Left lung (tissue), 4 donors: ENCODE measurements at regions not wholly inside any gene's neighbourhood (a gene's known extent, or its start where the extent isn't known, plus 50 kb on each side); places are given as distances from the start of the nearest gene placed in this dataset.
A peak's percentile ranks its signal among the peaks of the same experiment; 100 is the strongest.

Experiments used
- ATAC-seq: fragments of 200-7000 bp; cut with Tn5 transposase; one replicate; pipeline ENCODE4 v1.9.1; 2020; ENCODE audit warnings: moderate library complexity
- DNase-seq, 4 donors: peaks; one replicate each; pipeline ENCODE4 v3.0.0-alpha.2; 2013 to 2020
- H3K27ac ChIP-seq, 2 donors: fragments of 200-600 bp; sonication (generic) in 1 of 2; one replicate each; pipeline versions ENCODE4 v1.5.0 to v1.8.0; 2020 to 2021
- H3K27me3 ChIP-seq, 2 donors: fragments of 200-600 bp; sonication (generic) in 1 of 2; one replicate each; pipeline versions ENCODE4 v1.5.0 to v1.8.0; 2020 to 2021
- H3K36me3 ChIP-seq, 2 donors: fragments of 200-600 bp; sonication (generic) in 1 of 2; one replicate each; pipeline versions ENCODE4 v1.5.0 to v1.8.0; 2020 to 2021
- H3K4me1 ChIP-seq, 2 donors: fragments of 200-600 bp; one replicate each; pipeline ENCODE4 v1.8.0; 2021
- H3K4me3 ChIP-seq, 2 donors: fragments of 200-600 bp; sonication (generic) in 1 of 2; one replicate each; pipeline versions ENCODE4 v1.5.0 to v1.8.0; 2020 to 2021; ENCODE audit warnings: mild to moderate bottlenecking in 1 of 2
- H3K9me3 ChIP-seq, 2 donors: fragments of 200-600 bp; sonication (generic) in 1 of 2; one replicate each; pipeline versions ENCODE4 v1.5.0 to v1.8.0; 2020 to 2021
- intact Hi-C, 2 donors: fragments of 100-400 bp; cut with DNase I; formaldehyde crosslinking; loops; one replicate each; pipeline versions ENCODE4 v1.11.2 to v1.14.2; 2022
- TF ChIP-seq, protein P1 (sequence below), 2 donors: fragments of 200-600 bp; sonication (generic) in 1 of 2; IDR thresholded peaks; one replicate each; pipeline versions ENCODE4 v1.5.0 to v1.8.0; 2021; ENCODE audit warnings: antibody characterized with exemption in 2 of 2
- donor health status: DM: no; HTN: yes; CAD: no.
- donor health status: DM: no; HTN: no; CAD: no.

DNA sequence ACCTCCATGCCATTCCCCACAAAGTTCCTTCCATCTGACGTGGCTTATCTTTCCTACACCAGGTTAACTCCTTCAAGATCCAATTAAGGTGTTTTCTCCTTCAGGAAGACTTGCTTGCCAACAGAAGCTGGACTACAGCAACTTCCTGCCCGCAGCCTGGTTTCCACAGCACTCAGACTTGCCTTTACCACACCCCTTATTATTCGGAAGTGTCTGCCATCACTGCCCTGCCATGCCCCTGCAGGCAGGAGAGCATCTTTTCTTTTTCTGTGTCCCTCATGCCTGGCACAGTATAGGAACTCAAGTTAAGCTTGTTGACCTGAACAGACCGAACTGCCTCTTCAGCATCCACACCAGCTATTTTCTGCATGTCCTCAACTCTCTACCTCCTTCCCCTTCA is 168.0 kb downstream of the FOXO1 start:
- intact Hi-C loops: no loop called here

DNA sequence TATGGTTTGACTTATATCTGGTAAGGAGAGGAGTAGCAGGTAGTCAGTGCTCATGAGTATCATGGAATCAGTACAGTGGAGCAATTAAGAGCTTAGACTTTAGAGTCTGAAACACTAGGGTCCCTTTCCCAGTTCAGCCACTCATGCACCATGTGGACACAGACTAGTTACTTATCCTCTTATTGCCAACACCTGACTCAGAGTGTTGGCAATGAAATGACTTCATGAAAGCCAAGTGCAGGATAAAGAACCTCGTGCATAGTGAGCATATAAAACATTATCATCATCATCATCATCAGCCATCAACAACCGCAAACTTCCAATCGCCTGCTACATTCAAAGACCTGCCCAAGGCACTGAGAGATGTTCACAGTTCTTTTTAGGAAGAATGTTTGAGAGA is 164.2 kb downstream of the FOXO1 start:
- no peaks in the 10 kb centered on the region for H3K9me3 ChIP-seq
- intact Hi-C loops: no loop called here
- no peak for DNase-seq
- no peak overlapping the region for H3K27ac ChIP-seq
- H3K4me3 ChIP-seq: no peak overlapping the region
- peaks cover 4 to 5% of the 10 kb centered on the region in 2 donors for H3K4me1 ChIP-seq
- H3K27me3 ChIP-seq: no peaks in the 10 kb centered on the region
- TF ChIP-seq, protein P1, sequence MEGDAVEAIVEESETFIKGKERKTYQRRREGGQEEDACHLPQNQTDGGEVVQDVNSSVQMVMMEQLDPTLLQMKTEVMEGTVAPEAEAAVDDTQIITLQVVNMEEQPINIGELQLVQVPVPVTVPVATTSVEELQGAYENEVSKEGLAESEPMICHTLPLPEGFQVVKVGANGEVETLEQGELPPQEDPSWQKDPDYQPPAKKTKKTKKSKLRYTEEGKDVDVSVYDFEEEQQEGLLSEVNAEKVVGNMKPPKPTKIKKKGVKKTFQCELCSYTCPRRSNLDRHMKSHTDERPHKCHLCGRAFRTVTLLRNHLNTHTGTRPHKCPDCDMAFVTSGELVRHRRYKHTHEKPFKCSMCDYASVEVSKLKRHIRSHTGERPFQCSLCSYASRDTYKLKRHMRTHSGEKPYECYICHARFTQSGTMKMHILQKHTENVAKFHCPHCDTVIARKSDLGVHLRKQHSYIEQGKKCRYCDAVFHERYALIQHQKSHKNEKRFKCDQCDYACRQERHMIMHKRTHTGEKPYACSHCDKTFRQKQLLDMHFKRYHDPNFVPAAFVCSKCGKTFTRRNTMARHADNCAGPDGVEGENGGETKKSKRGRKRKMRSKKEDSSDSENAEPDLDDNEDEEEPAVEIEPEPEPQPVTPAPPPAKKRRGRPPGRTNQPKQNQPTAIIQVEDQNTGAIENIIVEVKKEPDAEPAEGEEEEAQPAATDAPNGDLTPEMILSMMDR (IDR thresholded peaks at IDR 0.05): no peak
- ATAC-seq: no peak
- H3K36me3 ChIP-seq: no peaks in the 10 kb centered on the region

More for the DNA sequence above, 168.0 kb downstream of the FOXO1 start:
- ATAC-seq (no peak), DNase-seq (no peak)
- Histone ChIP-seq H3K4me3 (no peak overlapping the region), H3K9me3 (no peaks in the 10 kb centered on the region), H3K27ac (no peak overlapping the region), H3K36me3 (no peaks in the 10 kb centered on the region), H3K27me3 (no peaks in the 10 kb centered on the region), H3K4me1 (peaks cover 0 to 5% of the 10 kb centered on the region in 2 donors)
- TF ChIP-seq, protein P1 (IDR thresholded peaks at IDR 0.05): no peak

DNA sequence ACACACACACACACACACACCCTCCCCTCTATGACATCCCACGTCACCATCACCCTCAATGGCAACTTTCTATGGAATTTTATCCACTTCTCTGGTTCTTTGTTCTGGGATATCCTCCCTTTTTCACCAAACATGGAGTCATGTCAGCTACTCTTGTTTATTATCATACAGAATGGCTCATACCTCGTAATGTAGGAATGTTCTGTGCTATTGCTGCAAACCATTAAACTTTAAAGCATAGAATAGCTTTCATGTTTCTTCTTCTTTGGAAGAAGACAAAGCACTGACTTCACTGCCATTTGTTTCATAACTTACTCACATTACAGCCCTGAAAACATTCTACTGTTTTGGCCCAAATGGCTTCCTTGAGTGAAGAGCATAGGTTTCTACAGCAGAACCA is 163.4 kb downstream of the FOXO1 start:
- no peaks in the 10 kb centered on the region for H3K27me3 ChIP-seq
- H3K36me3 ChIP-seq: no peaks in the 10 kb centered on the region
- ATAC-seq (no peak), DNase-seq (no peak)
- TF ChIP-seq, protein P1 (IDR thresholded peaks at IDR 0.05): no peak
- H3K27ac ChIP-seq: no peak overlapping the region
- peaks cover 5% of the 10 kb centered on the region in 2 donors for H3K4me1 ChIP-seq
- intact Hi-C loops: no loop called here
- H3K4me3 ChIP-seq: no peak overlapping the region
- H3K9me3 ChIP-seq: no peaks in the 10 kb centered on the region

DNA sequence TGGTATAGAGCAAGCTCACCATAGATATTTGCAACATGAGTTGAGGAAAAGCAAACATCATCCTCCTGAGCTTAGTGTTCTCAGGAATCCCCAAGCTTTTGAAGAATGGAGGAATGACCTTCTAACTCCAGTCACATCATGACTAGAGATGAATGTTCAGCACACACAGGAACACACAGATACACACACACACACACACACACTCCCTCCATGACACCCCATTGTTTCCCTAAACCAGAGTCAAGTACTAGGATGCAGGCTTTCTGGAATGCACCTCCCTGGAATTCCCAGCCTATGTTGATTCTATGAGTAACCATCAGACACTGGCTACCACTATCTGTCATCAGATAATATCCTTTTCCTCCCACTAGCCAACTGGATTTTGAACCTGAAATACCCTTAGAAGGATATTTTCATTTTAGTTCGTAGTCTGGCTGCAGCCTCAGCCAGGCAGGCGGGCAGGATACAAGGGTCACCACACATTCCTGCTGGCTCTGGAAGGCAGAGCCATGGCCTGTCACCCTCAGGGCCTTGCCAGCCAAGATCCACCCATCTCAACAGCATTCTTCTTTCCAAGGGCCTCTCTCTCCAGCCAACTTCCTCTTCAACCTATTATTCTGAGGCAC is 162.4 kb downstream of the FOXO1 start:
- peak; percentile 56 for ATAC-seq
- no peaks in the 10 kb centered on the region for H3K27me3 ChIP-seq
- peak overlapping the region in 1 of 2 donors; percentile 33 for H3K27ac ChIP-seq
- H3K4me3 ChIP-seq: no peak overlapping the region
- no peak for DNase-seq
- intact Hi-C loops: no loop called here
- no peaks in the 10 kb centered on the region for H3K9me3 ChIP-seq
- no peaks in the 10 kb centered on the region for H3K36me3 ChIP-seq
- TF ChIP-seq, protein P1 (IDR thresholded peaks at IDR 0.05): no peak
- peaks cover 5% of the 10 kb centered on the region in 2 donors for H3K4me1 ChIP-seq

DNA sequence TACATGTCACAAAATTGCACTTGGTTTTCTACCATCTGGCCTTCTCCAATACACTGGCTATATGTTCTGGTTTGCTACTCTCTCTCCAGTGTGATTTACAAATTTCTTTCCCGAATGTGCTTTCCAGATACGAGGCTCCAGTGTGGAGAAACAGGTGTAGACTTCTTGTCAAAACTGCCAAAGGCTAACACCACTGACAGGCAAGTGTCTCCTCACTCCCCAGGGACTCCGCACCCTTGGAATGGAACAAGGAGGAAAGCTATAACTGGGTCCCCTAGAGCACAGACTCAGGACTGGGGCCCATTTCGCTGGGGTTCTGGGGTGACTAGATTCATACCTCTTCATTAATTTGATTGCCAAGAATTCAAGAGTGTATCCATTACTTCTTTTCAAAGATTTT is 161.8 kb downstream of the FOXO1 start:
- Histone ChIP-seq H3K27me3 (no peaks in the 10 kb centered on the region), H3K4me3 (no peak overlapping the region), H3K9me3 (no peaks in the 10 kb centered on the region), H3K4me1 (peaks cover 5% of the 10 kb centered on the region in 2 donors), H3K36me3 (no peaks in the 10 kb centered on the region), H3K27ac (peak overlapping the region in 1 of 2 donors; percentile 33)
- intact Hi-C loops: no loop called here
- ATAC-seq: no peak
- TF ChIP-seq, protein P1 (IDR thresholded peaks at IDR 0.05): no peak
- no peak for DNase-seq
